ENCODE measurements at regions not wholly inside any gene's neighbourhood (a gene's known extent, or its start where the extent isn't known, plus 50 kb on each side); places are given as distances from the start of the nearest gene placed in this dataset.
A peak's percentile ranks its signal among the peaks of the same experiment; 100 is the strongest.
"Not testable (repeated sequence)": the region's sequence is repeated elsewhere in the genome, so short reads cannot be mapped to it uniquely, and the experiment has no call there.

DNA sequence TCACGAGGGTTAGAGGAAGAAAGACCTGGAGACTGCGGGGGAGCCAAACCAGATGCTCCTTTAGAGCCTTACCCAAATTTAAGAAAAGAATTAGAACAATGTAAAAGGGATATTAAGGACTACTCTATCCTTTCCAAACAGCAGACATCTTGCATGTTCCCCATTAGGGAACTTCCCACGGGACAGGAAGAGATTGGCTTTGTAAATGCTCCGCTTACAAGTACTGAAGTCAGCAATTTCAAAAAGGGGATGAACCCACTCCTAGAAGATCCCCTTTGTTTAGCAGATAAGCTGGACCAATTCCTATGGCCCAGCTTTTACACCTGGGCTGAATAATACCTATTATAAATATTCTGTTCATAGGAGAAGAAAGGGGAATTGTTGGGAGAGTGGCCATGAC, 74.2 kb downstream of the APOBEC1 start:
- DNase-seq (ENCODE audit: low spot score): no peak

DNA sequence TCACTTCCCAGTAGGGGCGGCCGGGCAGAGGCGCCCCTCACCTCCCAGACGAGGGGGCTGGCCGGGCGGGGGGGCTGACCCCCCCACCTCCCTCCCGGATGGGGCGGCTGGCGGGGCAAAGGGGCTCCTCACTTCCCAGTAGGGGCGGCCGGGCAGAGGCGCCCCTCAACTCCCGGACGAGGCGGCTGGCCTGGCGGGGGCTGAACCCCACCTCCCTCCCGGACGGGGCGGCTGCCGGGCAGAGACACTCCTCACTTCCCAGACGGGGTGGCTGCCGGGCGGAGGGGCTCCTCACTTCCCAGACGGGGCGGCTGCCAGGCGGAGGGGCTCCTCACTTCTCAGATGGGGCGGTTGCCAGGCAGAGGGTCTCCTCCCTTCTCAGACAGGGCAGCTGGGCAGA, 75.6 kb downstream of the APOBEC1 start:
- not testable (repeated sequence) for DNase-seq (ENCODE audit: low spot score)

DNA sequence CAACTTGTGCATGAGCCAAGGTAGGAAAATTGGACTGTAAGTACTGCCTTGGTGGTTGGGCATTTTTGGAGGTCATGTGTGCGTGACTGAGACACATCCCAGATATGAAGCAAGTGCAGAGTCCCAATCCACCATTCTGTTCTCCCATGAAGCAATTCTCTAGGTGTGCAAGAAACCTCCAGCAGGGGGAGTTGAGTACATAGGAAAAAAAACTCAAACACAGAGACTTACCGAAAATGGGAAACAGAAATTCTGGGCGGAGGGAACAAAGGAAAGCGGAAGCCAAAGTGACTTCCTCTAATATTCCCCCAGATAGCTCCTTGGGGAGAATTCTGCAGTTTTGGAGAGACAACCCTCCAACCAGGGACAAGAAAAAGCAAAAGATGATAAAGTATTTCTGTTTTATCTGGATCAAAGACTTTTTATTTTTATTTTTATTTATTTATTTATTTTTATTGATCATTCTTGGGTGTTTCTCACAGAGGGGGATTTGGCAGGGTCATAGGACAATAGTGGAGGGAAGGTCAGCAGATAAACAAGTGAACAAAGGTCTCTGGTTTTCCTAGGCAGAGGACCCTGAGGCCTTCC, 76.9 kb downstream of the APOBEC1 start:
- DNase-seq (ENCODE audit: low spot score): peak; percentile 53

DNA sequence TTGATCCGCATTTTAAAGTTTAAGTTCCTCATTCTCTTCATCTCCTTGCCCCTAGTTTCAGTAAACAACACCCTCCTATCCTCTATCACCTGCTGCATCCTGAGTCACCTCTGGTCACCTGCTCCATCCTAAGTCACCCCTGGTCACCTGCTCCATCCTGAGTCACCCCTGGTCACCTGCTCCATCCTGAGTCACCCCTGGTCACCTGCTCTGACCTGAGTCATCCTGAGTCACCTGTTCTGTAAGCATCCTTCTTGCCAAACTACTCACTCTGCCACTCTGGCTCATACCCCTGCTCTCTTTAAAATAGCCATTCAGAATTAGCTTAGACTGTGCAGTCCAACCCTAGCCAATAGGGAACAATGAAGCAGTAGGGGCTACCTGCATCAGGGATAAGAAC, 80.6 kb upstream of the CD163 start:
- DNase-seq (ENCODE audit: low spot score): peak; percentile 58

DNA sequence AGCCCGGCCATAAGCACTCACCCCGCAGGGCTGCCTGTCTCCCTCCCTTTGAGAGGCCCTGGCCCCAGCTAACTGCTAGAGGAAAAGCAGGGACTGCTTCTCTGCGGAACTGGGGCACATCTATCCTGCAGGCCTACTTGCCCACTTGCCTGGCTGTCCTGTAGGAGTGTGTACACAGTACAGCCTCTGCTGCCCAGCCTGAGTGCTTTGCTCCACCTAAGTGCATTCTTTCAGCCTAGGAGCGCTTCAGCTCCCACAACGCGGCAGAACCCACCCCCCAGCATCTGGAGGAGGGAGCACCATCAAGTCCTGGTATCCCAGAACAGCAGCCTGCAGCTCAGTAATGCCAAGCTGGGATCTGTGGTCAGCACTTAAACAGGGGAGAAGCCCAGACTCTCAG, 79.9 kb upstream of the CD163 start:
- DNase-seq (ENCODE audit: low spot score): no peak

DNA sequence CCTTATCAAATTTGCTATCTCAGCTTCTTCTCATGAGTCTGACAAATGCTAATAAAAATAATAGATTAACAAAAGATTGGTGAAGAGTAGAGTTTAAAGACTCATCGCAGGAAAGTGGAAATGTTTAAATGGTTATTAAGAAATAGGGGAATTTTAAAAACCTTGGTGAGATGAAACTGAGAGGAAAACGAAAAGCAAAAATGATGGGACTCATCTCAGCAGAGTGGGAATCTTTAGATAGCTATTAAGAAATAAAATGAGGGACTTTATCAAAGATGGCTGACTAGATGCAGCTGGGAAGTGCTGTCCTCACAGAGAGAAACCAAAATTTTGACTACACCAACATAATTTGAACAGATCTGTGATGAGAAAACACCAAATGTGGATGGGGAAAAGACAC, 79.2 kb upstream of the CD163 start:
- no peak for DNase-seq (ENCODE audit: low spot score)

DNA sequence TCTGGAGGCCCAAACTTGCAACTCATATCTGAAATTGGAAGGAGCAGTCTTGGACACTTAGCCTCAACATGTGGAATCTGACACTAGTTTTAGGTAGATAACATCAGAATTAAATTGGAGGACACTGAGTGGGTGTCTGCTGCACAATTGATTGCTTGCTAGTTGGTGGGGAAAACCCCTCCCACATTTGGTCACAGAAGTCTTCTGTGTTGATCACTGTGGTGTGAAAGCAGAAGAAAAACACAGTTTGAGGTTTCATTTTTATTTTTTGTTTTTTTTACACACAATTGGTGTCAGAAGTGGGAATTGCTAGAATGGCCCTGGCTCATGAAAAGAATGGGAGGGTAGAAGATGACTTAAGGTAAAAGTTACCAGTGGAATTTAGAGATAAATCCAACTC, 78.0 kb upstream of the CD163 start:
- no peak for DNase-seq (ENCODE audit: low spot score)

DNA sequence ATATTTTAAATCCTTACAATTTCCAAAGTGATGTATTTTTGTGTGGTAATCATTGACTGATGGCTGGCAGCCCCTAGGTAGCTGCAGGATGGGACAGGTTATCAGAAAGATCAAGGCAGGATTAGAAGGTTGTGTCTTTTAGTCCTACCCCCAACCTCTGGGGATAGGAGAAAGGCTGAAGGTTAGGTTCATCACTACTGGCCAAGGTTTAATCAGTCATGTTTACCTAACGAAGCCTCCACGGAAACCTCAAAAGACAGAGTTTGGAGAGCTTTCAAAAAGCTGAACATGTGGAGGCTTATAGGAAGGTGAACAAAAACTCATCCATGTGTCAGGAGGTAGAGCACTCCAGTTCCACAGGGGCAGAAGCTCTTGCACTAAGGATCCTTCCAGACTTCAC, 77.5 kb upstream of the CD163 start:
- no peak for DNase-seq (ENCODE audit: low spot score)

DNA sequence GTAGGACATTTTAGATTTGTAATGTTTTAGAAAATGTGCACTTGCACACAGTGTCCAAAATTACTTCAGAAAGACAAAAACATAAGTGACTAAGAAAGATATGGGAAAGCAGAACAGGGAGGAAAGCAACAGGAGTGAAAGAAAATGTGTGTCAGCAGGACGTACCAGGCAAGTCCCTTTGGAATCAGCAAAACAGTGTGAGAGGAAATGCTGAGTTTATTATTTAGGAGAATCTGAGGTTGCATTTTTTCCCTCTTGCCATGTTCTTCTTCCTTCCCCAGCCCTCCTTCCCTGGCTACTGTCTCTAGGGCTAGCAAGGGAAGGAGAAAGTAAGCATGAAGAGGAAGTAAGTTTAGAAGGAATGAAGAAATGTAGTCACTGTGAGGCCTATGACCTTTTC, 67.7 kb upstream of the CD163 start:
- DNase-seq (ENCODE audit: low spot score): no peak

DNA sequence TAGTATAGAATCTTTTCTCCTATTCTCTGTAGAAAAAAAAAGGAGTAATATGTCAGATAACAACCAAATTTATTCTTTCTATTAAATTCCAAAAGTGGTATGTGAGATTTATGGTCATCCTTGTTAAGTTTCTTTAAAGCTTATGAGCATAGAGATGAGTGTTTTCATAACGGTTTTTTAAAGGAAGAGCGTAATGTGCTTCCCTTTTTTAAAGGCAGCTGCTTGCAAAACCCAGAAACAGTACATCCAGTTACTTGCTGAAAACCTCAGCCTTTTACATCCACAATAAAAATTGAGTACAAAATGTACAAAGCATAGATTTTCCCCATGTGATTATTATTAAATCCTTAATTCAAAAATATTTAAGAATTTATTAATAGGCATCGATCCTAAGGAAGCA, 53.6 kb upstream of the CD163 start:
- DNase-seq (ENCODE audit: low spot score): no peak

DNA sequence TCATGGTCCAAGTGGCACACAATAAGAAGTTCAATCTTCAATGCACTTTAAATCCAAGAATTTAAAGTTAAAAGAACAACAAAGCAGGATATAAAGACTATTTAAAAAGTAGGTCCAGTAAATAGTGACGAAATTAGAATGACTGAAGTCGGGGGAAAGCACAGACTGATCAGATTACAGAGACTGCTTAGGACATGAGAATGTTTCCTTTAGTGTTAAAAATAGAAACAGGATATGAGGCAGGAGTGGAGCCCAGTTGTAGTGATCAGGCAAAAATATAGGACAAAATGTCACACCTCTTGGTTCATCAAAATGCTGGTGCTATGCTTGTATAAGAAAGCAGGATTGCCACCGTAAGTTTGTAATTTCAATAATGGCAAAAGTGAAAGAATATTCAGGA, 52.2 kb upstream of the CD163 start:
- DNase-seq (ENCODE audit: low spot score): peak; percentile 69

DNA sequence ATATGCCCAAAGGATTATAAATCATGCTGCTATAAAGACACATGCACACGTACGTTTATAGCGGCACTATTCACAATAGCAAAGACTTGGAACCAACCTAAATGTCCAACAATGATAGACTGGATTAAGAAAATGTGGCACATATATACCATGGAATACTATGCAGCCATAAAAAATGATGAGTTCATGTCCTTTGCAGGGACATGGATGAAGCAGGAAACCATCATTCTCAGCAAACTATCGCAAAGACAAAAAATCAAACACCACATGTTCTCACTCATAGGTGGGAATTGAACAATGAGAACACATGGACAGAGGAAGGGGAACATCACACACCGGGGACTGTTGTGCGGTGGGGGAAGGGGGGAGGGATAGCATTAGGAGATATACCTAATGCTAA, 51.3 kb upstream of the CD163 start:
- DNase-seq (ENCODE audit: low spot score): not testable (repeated sequence)
